SU-DHL-6 (cell line): ENCODE measurements at regions not wholly inside any gene's neighbourhood (a gene's known extent, or its start where the extent isn't known, plus 50 kb on each side); places are given as distances from the start of the nearest gene placed in this dataset.

ENCODE experiments used
- CTCF ChIP-seq: fragments of 200-600 bp; sonication (generic); IDR thresholded peaks from one replicate; pipeline ENCODE4 v1.5.1; 2017; ENCODE audit warnings: antibody characterized with exemption, mild to moderate bottlenecking, low read length, moderate library complexity; ENCODE audit not compliant: insufficient read depth, poor library complexity, severe bottlenecking
- EZH2phosphoT487 ChIP-seq: fragments of 200-600 bp; sonication (generic), shearing (Covaris generic); conservative IDR thresholded peaks from 2 replicates; pipeline ENCODE4 v1.6.1; 2018; ENCODE audit warnings: mild to moderate bottlenecking, antibody characterized with exemption, low read length, moderate library complexity, mixed read lengths

GRCh38 chr4:24720436-24720835 is 74.9 kb upstream of the SOD3 start:
- TF ChIP-seq CTCF (no peak), EZH2phosphoT487 (no peak)
